Activated CD4-positive, alpha-beta T cell treated with anti-CD3 and anti-CD28 coated beads, Interleukin-2, amount 10 ng/mL, durations not matched to agents 24 days and 14 days (primary cell): ENCODE measurements at regions not wholly inside any gene's neighbourhood (a gene's known extent, or its start where the extent isn't known, plus 50 kb on each side); places are given as distances from the start of the nearest gene placed in this dataset.
"Not testable (repeated sequence)": the region's sequence is repeated elsewhere in the genome, so short reads cannot be mapped to it uniquely, and the experiment has no call there.

Experiments used
- DNase-seq: peaks from one replicate; pipeline ENCODE4 v3.0.0; 2022
- H3K27ac Mint-ChIP-seq: one replicate; pipeline ENCODE4 v1.8.0; 2022; ENCODE audit warnings: mild to moderate bottlenecking, mixed read lengths
- H3K27me3 Mint-ChIP-seq: one replicate; pipeline ENCODE4 v1.8.0; 2022; ENCODE audit warnings: mixed read lengths
- H3K36me3 Mint-ChIP-seq: one replicate; pipeline ENCODE4 v1.8.0; 2022; ENCODE audit warnings: low read depth, mild to moderate bottlenecking, mixed read lengths
- H3K4me1 Mint-ChIP-seq: one replicate; pipeline ENCODE4 v1.8.0; 2021; ENCODE audit warnings: mixed read lengths
- H3K4me3 Mint-ChIP-seq: one replicate; pipeline ENCODE4 v1.8.0; 2022; ENCODE audit warnings: mild to moderate bottlenecking, moderate library complexity, mixed read lengths
- H3K9me3 Mint-ChIP-seq: one replicate; pipeline ENCODE4 v1.8.0; 2021; ENCODE audit warnings: mixed read lengths
- intact Hi-C: fragments of 100-400 bp; cut with micrococcal nuclease; formaldehyde crosslinking; loops from one replicate; pipeline ENCODE4 v1.15.1; 2023

- Mint-ChIP-seq H3K4me3 (no peak overlapping the region), H3K27ac (no peak overlapping the region), H3K36me3 (no peaks in the 10 kb centered on the region), H3K4me1 (peaks cover 6% of the 10 kb centered on the region), H3K9me3 (peaks cover 9% of the 10 kb centered on the region), H3K27me3 (peaks cover 2% of the 10 kb centered on the region)
- no peak for DNase-seq
- intact Hi-C loops: no loop called here
These were observed 331.6 kb downstream of the PCNX1 start for GRCh38 chr14:71238835-71239234.

- intact Hi-C loops: no loop called here
- Mint-ChIP-seq H3K4me1 (peaks cover 17% of the 10 kb centered on the region), H3K36me3 (peaks cover 3% of the 10 kb centered on the region), H3K9me3 (peaks cover 18% of the 10 kb centered on the region), H3K27me3 (peaks cover 2% of the 10 kb centered on the region), H3K4me3 (no peak overlapping the region), H3K27ac (no peak overlapping the region)
- no peak for DNase-seq
These were observed 332.9 kb downstream of the PCNX1 start for GRCh38 chr14:71240171-71240570.

GRCh38 chr14:71240866-71241520 lies 333.7 kb downstream of the PCNX1 start:
- no peak for DNase-seq
- Mint-ChIP-seq H3K27me3 (peaks cover 2% of the 10 kb centered on the region), H3K4me1 (peaks cover 25% of the 10 kb centered on the region), H3K4me3 (no peak overlapping the region), H3K9me3 (peaks cover 24% of the 10 kb centered on the region), H3K27ac (no peak overlapping the region), H3K36me3 (peaks cover 6% of the 10 kb centered on the region)
- intact Hi-C loops: no loop called here

GRCh38 chr14:71242237-71242748 lies 335.0 kb downstream of the PCNX1 start:
- Mint-ChIP-seq H3K4me1 (peaks cover 37% of the 10 kb centered on the region), H3K4me3 (no peak overlapping the region), H3K27me3 (no peaks in the 10 kb centered on the region), H3K27ac (no peak overlapping the region), H3K9me3 (peaks cover 34% of the 10 kb centered on the region), H3K36me3 (peaks cover 16% of the 10 kb centered on the region)
- DNase-seq: no peak
- intact Hi-C loops: no loop called here

GRCh38 chr14:71243697-71244096 lies 336.4 kb downstream of the PCNX1 start:
- Mint-ChIP-seq H3K27ac (no peak overlapping the region), H3K36me3 (peaks cover 25% of the 10 kb centered on the region), H3K27me3 (no peaks in the 10 kb centered on the region), H3K4me1 (peaks cover 44% of the 10 kb centered on the region), H3K4me3 (no peak overlapping the region), H3K9me3 (peaks cover 44% of the 10 kb centered on the region)
- no peak for DNase-seq
- intact Hi-C loops: no loop called here

GRCh38 chr14:71244341-71244740 lies 337.1 kb downstream of the PCNX1 start:
- no peaks in the 10 kb centered on the region for H3K27me3 Mint-ChIP-seq
- H3K4me3 Mint-ChIP-seq: no peak overlapping the region
- no peak for DNase-seq
- intact Hi-C loops: no loop called here
- H3K36me3 Mint-ChIP-seq: peaks cover 25% of the 10 kb centered on the region
- H3K9me3 Mint-ChIP-seq: peaks cover 44% of the 10 kb centered on the region
- H3K27ac Mint-ChIP-seq: no peak overlapping the region
- H3K4me1 Mint-ChIP-seq: peaks cover 44% of the 10 kb centered on the region

- no peaks in the 10 kb centered on the region for H3K27me3 Mint-ChIP-seq
- H3K4me1 Mint-ChIP-seq: peaks cover 44% of the 10 kb centered on the region
- intact Hi-C loops: loop anchor here (2.0 kb wide), 1 partner anchor 21 kb away; no protein-coding TSS in a partner anchor
- H3K27ac Mint-ChIP-seq: peak overlapping the region; percentile 75
- H3K4me3 Mint-ChIP-seq: peak overlapping the region; percentile 36
- peaks cover 25% of the 10 kb centered on the region for H3K36me3 Mint-ChIP-seq
- DNase-seq: peak; percentile 77
- peaks cover 44% of the 10 kb centered on the region for H3K9me3 Mint-ChIP-seq
These were observed 338.6 kb downstream of the PCNX1 start for GRCh38 chr14:71245659-71246361.

- Mint-ChIP-seq H3K9me3 (peaks cover 41% of the 10 kb centered on the region), H3K27ac (peak overlapping the region; percentile 75), H3K4me1 (peaks cover 43% of the 10 kb centered on the region), H3K27me3 (no peaks in the 10 kb centered on the region), H3K4me3 (peak overlapping the region; percentile 36), H3K36me3 (peaks cover 25% of the 10 kb centered on the region)
- intact Hi-C loops: loop anchor here (2.0 kb wide), 1 partner anchor 20 kb away; no protein-coding TSS in a partner anchor
- peak; percentile 72 for DNase-seq
These were observed 339.3 kb downstream of the PCNX1 start for GRCh38 chr14:71246539-71246938.

- H3K4me3 Mint-ChIP-seq: peak overlapping the region; percentile 59
- H3K27ac Mint-ChIP-seq: peak overlapping the region; percentile 87
- peaks cover 39% of the 10 kb centered on the region for H3K9me3 Mint-ChIP-seq
- intact Hi-C loops: loop anchor here (2.0 kb wide), 1 partner anchor 20 kb away; no protein-coding TSS in a partner anchor
- H3K36me3 Mint-ChIP-seq: peaks cover 25% of the 10 kb centered on the region
- DNase-seq: no peak
- peaks cover 42% of the 10 kb centered on the region for H3K4me1 Mint-ChIP-seq
- no peaks in the 10 kb centered on the region for H3K27me3 Mint-ChIP-seq
These were observed 339.8 kb downstream of the PCNX1 start for GRCh38 chr14:71247106-71247505.

- peak overlapping the region; percentile 21 for H3K27ac Mint-ChIP-seq
- intact Hi-C loops: no loop called here
- no peak for DNase-seq
- H3K4me1 Mint-ChIP-seq: peaks cover 40% of the 10 kb centered on the region
- peaks cover 25% of the 10 kb centered on the region for H3K36me3 Mint-ChIP-seq
- peaks cover 2% of the 10 kb centered on the region for H3K27me3 Mint-ChIP-seq
- peaks cover 39% of the 10 kb centered on the region for H3K9me3 Mint-ChIP-seq
- no peak overlapping the region for H3K4me3 Mint-ChIP-seq
These were observed 340.9 kb downstream of the PCNX1 start for GRCh38 chr14:71248194-71248593.

- Mint-ChIP-seq H3K36me3 (peaks cover 23% of the 10 kb centered on the region), H3K4me1 (peaks cover 26% of the 10 kb centered on the region), H3K27me3 (peaks cover 2% of the 10 kb centered on the region), H3K27ac (no peak overlapping the region), H3K4me3 (no peak overlapping the region), H3K9me3 (peaks cover 29% of the 10 kb centered on the region)
- DNase-seq: no peak
- intact Hi-C loops: no loop called here
These were observed 343.1 kb downstream of the PCNX1 start for GRCh38 chr14:71250347-71250746.

GRCh38 chr14:71250791-71251190 lies 343.5 kb downstream of the PCNX1 start:
- no peak for DNase-seq
- H3K4me3 Mint-ChIP-seq: no peak overlapping the region
- peaks cover 21% of the 10 kb centered on the region for H3K36me3 Mint-ChIP-seq
- no peak overlapping the region for H3K27ac Mint-ChIP-seq
- H3K27me3 Mint-ChIP-seq: peaks cover 2% of the 10 kb centered on the region
- intact Hi-C loops: no loop called here
- peaks cover 21% of the 10 kb centered on the region for H3K4me1 Mint-ChIP-seq
- peaks cover 25% of the 10 kb centered on the region for H3K9me3 Mint-ChIP-seq

- intact Hi-C loops, H3K4me1 Mint-ChIP-seq, DNase-seq, H3K36me3 Mint-ChIP-seq, H3K27me3 Mint-ChIP-seq, H3K4me3 Mint-ChIP-seq, H3K27ac Mint-ChIP-seq: not testable (repeated sequence)
- H3K9me3 Mint-ChIP-seq: peaks cover 21% of the 10 kb centered on the region
These were observed 346.9 kb downstream of the PCNX1 start for GRCh38 chr14:71254091-71254719.

- Mint-ChIP-seq H3K27me3 (peaks cover 8% of the 10 kb centered on the region), H3K9me3 (peaks cover 49% of the 10 kb centered on the region), H3K4me1 (peaks cover 4% of the 10 kb centered on the region), H3K36me3 (peaks cover 16% of the 10 kb centered on the region), H3K27ac (no peak overlapping the region), H3K4me3 (no peak overlapping the region)
- DNase-seq: no peak
- intact Hi-C loops: no loop called here
These were observed 353.9 kb downstream of the PCNX1 start for GRCh38 chr14:71261206-71261605.
